ENCODE measurements at regions not wholly inside any gene's neighbourhood (a gene's known extent, or its start where the extent isn't known, plus 50 kb on each side); places are given as distances from the start of the nearest gene placed in this dataset.

DNA sequence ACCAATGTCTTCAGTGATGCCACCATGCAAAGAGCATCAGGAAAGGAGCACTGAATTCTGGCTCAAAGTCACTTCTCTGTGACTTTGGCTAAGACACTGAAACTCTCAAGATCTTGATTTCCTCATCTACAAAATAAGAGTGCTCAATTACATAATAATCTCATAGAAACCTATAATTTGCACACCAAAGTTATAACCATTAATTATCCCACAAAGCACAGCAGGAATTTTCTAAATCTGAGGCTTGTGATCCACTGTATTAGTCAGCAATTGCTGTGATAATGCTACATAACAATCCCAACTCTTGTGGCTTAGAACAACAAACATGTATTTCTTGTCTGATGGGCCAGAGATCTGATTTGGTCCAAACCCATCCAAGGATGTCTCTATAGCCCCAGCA, 108.7 kb downstream of the PSMG1 start:
- H2AFZ ChIP-seq: no peak overlapping the region
- H3K9me3 ChIP-seq (ENCODE audit: low read depth): no peaks in the 10 kb centered on the region
- no peak overlapping the region for H3K4me3 ChIP-seq
- H3K36me3 ChIP-seq (replicated peaks; ENCODE audit: insufficient read depth, low read depth): no peaks in the 10 kb centered on the region
- no peaks in the 10 kb centered on the region for H3K27me3 ChIP-seq
- TF ChIP-seq EZH2phosphoT487 (IDR thresholded peaks at IDR 0.05; ENCODE audit: low read depth, severe bottlenecking, unreplicated experiment) (no peak), EZH2 (IDR thresholded peaks at IDR 0.05; ENCODE audit: borderline replicate concordance) (no peak)
- TF ChIP-seq, protein P1, sequence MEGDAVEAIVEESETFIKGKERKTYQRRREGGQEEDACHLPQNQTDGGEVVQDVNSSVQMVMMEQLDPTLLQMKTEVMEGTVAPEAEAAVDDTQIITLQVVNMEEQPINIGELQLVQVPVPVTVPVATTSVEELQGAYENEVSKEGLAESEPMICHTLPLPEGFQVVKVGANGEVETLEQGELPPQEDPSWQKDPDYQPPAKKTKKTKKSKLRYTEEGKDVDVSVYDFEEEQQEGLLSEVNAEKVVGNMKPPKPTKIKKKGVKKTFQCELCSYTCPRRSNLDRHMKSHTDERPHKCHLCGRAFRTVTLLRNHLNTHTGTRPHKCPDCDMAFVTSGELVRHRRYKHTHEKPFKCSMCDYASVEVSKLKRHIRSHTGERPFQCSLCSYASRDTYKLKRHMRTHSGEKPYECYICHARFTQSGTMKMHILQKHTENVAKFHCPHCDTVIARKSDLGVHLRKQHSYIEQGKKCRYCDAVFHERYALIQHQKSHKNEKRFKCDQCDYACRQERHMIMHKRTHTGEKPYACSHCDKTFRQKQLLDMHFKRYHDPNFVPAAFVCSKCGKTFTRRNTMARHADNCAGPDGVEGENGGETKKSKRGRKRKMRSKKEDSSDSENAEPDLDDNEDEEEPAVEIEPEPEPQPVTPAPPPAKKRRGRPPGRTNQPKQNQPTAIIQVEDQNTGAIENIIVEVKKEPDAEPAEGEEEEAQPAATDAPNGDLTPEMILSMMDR (IDR thresholded peaks at IDR 0.05; ENCODE audit: poor library complexity): no peak
- H3K27ac ChIP-seq: peak overlapping the region; percentile 7
- DNase-seq (ENCODE audit: low spot score): no peak
- no peaks in the 10 kb centered on the region for H4K20me1 ChIP-seq (ENCODE audit: insufficient read depth, poor library complexity, severe bottlenecking)
- no peaks in the 10 kb centered on the region for H3K79me2 ChIP-seq
- peaks cover 19% of the 10 kb centered on the region for H3K4me1 ChIP-seq (ENCODE audit: insufficient read depth)
- no peaks in the 10 kb centered on the region for H3K9me2 ChIP-seq (replicated peaks; ENCODE audit: insufficient read depth)
- no peak overlapping the region for H3K4me2 ChIP-seq

GRCh38 chr21:39073717-39074116, 109.5 kb downstream of the PSMG1 start:
- H3K9me3 ChIP-seq (ENCODE audit: low read depth): no peaks in the 10 kb centered on the region
- TF ChIP-seq EZH2 (IDR thresholded peaks at IDR 0.05; ENCODE audit: borderline replicate concordance) (no peak), EZH2phosphoT487 (IDR thresholded peaks at IDR 0.05; ENCODE audit: low read depth, severe bottlenecking, unreplicated experiment) (no peak)
- TF ChIP-seq, protein P1 (IDR thresholded peaks at IDR 0.05; ENCODE audit: poor library complexity): no peak
- H4K20me1 ChIP-seq (ENCODE audit: insufficient read depth, poor library complexity, severe bottlenecking): no peaks in the 10 kb centered on the region
- H3K27me3 ChIP-seq: no peaks in the 10 kb centered on the region
- no peaks in the 10 kb centered on the region for H3K79me2 ChIP-seq
- no peak overlapping the region for H3K4me3 ChIP-seq
- no peaks in the 10 kb centered on the region for H3K9me2 ChIP-seq (replicated peaks; ENCODE audit: insufficient read depth)
- DNase-seq (ENCODE audit: low spot score): no peak
- 71% methylated on average over 4 of the region's 4 CpGs for WGBS (ENCODE audit: low lambda C conversion rate, missing lambda C conversion rate)
- no peak overlapping the region for H2AFZ ChIP-seq
- no peaks in the 10 kb centered on the region for H3K36me3 ChIP-seq (replicated peaks; ENCODE audit: insufficient read depth, low read depth)
- no peak overlapping the region for H3K4me2 ChIP-seq
- H3K27ac ChIP-seq: peak overlapping the region; percentile 7
- peaks cover 19% of the 10 kb centered on the region for H3K4me1 ChIP-seq (ENCODE audit: insufficient read depth)

- Histone ChIP-seq H3K27ac (peak overlapping the region; percentile 7), H3K4me3 (no peak overlapping the region), H3K36me3 (replicated peaks; ENCODE audit: insufficient read depth, low read depth) (no peaks in the 10 kb centered on the region), H3K4me1 (ENCODE audit: insufficient read depth) (peaks cover 19% of the 10 kb centered on the region), H4K20me1 (ENCODE audit: insufficient read depth, poor library complexity, severe bottlenecking) (no peaks in the 10 kb centered on the region), H2AFZ (no peak overlapping the region), H3K9me2 (replicated peaks; ENCODE audit: insufficient read depth) (no peaks in the 10 kb centered on the region), H3K9me3 (ENCODE audit: low read depth) (no peaks in the 10 kb centered on the region), H3K79me2 (no peaks in the 10 kb centered on the region), H3K4me2 (no peak overlapping the region), H3K27me3 (no peaks in the 10 kb centered on the region)
- TF ChIP-seq EZH2phosphoT487 (IDR thresholded peaks at IDR 0.05; ENCODE audit: low read depth, severe bottlenecking, unreplicated experiment) (no peak), EZH2 (IDR thresholded peaks at IDR 0.05; ENCODE audit: borderline replicate concordance) (no peak)
- TF ChIP-seq, protein P1 (IDR thresholded peaks at IDR 0.05; ENCODE audit: poor library complexity): no peak
- 58% methylated on average over 3 of the region's 3 CpGs for WGBS (ENCODE audit: low lambda C conversion rate, missing lambda C conversion rate)
- DNase-seq (ENCODE audit: low spot score): no peak
These were observed 110.2 kb downstream of the PSMG1 start for GRCh38 chr21:39073063-39073462.

- Histone ChIP-seq H3K27me3 (no peaks in the 10 kb centered on the region), H3K9me3 (ENCODE audit: low read depth) (no peaks in the 10 kb centered on the region), H3K4me1 (ENCODE audit: insufficient read depth) (peaks cover 21% of the 10 kb centered on the region), H3K9me2 (replicated peaks; ENCODE audit: insufficient read depth) (no peaks in the 10 kb centered on the region), H3K79me2 (no peaks in the 10 kb centered on the region), H3K4me3 (no peak overlapping the region), H2AFZ (no peak overlapping the region), H4K20me1 (ENCODE audit: insufficient read depth, poor library complexity, severe bottlenecking) (no peaks in the 10 kb centered on the region), H3K4me2 (no peak overlapping the region), H3K36me3 (replicated peaks; ENCODE audit: insufficient read depth, low read depth) (no peaks in the 10 kb centered on the region), H3K27ac (peak overlapping the region; percentile 53)
- no peak for DNase-seq (ENCODE audit: low spot score)
- TF ChIP-seq EZH2 (IDR thresholded peaks at IDR 0.05; ENCODE audit: borderline replicate concordance) (no peak), EZH2phosphoT487 (IDR thresholded peaks at IDR 0.05; ENCODE audit: low read depth, severe bottlenecking, unreplicated experiment) (no peak)
- TF ChIP-seq, protein P1 (IDR thresholded peaks at IDR 0.05; ENCODE audit: poor library complexity): no peak
- 75% methylated on average over 2 of the region's 2 CpGs for WGBS (ENCODE audit: low lambda C conversion rate, missing lambda C conversion rate)
These were observed 110.8 kb downstream of the PSMG1 start for GRCh38 chr21:39072468-39072867.
